Vagina (tissue), 2 donors: ENCODE measurements at regions not wholly inside any gene's neighbourhood (a gene's known extent, or its start where the extent isn't known, plus 50 kb on each side); places are given as distances from the start of the nearest gene placed in this dataset.

Source experiments
- CTCF ChIP-seq, 3 experiments: fragments of 450-650 bp in 2 of 3; fragments of 200-600 bp in 1 of 3; sonication (generic) in 1 of 3; IDR thresholded peaks; one replicate each; pipeline ENCODE4 v1.5.1; 2017 to 2019; ENCODE audit warnings: antibody characterized with exemption in 3 of 3, mild to moderate bottlenecking in 2 of 3, moderate library complexity in 2 of 3
- POLR2A ChIP-seq, 2 donors: fragments of 450-650 bp; IDR thresholded peaks; one replicate each; pipeline ENCODE4 v1.6.1; 2017; ENCODE audit warnings: antibody characterized with exemption in 2 of 2, mild to moderate bottlenecking in 2 of 2, moderate library complexity in 2 of 2

- TF ChIP-seq CTCF (IDR thresholded peaks at IDR 0.05) = no peak
- no peak for TF ChIP-seq POLR2A (IDR thresholded peaks at IDR 0.05)
Measured at GRCh38 chr12:86597431-86597830, 341.2 kb upstream of the MGAT4C start.
